Fibroblast of skin of right biceps (primary cell): ENCODE measurements at regions not wholly inside any gene's neighbourhood (a gene's known extent, or its start where the extent isn't known, plus 50 kb on each side); places are given as distances from the start of the nearest gene placed in this dataset.
A peak's percentile ranks its signal among the peaks of the same experiment; 100 is the strongest.

Experiments
- DNase-seq: peaks from one replicate; pipeline ENCODE4 v3.0.0-alpha.2; 2013

DNA sequence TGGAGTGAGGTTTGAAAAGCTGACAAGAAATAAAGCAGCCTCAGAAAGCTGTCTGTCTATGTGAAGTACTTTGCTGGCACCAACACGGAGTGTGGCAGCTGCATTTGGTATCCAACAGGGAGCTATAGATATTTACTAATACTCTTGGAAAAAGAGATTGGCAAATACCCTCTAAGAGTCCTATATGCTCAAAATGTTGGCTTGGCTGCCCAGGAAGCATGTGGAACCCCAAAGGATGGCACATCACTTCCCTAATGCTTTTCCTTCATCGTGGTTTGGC, 398.3 kb downstream of the TLE4 start:
- DNase-seq, result no peak

DNA sequence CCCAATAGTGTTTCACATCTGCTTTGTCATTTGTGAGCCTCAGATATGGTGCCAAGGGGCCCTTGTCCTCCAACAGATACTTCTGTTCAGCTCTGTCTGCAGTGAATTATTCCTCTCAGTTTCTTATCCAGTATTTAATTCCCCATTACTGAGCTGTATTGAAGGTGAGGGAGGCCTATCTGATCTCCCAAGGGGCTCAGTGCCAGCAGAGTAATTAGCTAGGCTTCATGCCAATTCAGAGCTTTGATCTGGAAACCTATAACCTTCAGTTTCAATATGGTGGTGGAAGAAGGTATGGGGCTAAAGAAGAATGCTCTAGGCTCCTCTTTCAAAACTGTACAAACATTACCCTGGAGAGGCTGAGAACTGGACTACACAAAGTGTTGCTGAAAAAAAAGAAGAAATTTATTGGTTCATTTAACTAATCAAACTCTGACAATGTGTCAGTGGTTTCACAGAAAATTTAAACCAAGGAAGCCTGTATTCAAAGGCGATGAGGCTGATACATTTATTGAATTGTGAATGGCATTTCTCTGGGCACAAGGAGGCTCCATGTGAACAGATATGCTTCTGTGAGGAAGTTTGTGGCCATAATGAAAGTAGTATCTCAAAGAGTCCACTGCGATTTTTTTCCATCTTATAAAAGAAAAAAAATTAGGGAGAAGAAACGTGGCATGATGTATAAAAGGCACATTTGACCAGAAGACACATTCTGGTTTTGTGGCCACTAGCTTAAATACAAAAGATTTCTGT, 397.8 kb downstream of the TLE4 start:
- no peak for DNase-seq

- no peak for DNase-seq
These were observed 396.8 kb downstream of the TLE4 start for GRCh38 chr9:79968533-79968932.

DNA sequence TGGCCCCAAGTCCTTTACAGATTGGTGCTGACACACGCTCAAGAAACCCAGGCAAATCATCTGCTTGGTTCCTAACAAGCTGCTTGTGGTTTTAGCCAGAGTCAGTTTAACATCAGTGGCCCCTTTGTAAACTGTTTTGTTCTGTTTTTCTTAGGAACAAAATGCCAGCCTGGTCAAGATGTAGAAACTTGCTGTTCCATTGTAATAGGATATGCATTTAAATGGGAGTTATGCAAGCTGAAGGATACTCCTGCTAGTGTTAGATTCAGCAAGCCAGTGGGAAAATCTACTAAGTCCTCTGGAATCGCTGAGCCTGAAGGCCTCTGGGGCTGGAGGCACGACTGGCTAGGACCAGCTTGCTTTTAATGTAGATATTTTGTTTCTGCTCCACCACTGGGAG, 391.1 kb downstream of the TLE4 start:
- no peak for DNase-seq

GRCh38 chr9:79962150-79962549, 390.4 kb downstream of the TLE4 start:
- no peak for DNase-seq

DNA sequence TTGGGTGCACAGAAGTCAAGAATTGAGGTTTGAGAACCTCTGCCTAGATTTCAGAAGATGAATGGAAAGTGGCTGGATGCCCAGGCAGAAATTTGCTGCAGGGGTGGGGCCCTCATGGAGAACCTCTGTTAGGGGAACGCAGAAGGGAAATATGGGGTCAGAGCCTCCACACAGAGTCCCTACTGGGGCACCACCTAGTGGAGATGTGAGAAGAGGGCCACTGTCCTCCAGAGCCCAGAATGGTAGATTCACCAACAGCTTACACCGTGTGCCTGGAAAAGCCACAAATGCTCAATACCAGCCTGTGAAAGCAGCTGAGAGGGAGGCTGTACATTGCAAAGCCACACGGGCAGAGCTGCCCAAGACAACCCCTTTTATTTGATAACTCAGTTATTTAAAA, 383.5 kb downstream of the TLE4 start:
- DNase-seq, result no peak

GRCh38 chr9:79953908-79954307, 382.1 kb downstream of the TLE4 start:
- DNase-seq, result no peak

GRCh38 chr9:79952401-79952800, 380.6 kb downstream of the TLE4 start:
- peak; percentile 52 for DNase-seq

- no peak for DNase-seq
These were observed 374.9 kb downstream of the TLE4 start for GRCh38 chr9:79946712-79947111.

GRCh38 chr9:79945495-79945894, 373.7 kb downstream of the TLE4 start:
- no peak for DNase-seq

- no peak for DNase-seq
These were observed 373.3 kb downstream of the TLE4 start for GRCh38 chr9:79945016-79945415.

DNA sequence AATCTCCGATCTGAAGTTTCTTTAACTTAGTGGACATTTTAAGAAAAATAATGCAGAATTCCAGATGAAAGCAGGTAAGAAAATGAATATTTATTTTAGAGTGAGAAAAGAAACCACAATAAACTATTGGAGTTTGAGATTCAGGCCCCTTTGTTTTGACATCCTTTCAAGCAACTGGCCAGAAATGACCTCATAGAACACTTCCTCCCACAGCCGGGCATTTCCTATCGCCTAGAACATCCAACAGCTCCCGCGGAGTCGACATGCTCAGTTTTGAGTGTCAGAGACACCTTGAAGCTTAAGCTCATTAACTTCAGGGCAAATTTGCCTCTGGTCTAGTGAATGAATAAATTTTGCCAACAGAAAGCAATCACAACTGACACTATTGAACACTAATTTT, 369.2 kb downstream of the TLE4 start:
- DNase-seq, result no peak

DNA sequence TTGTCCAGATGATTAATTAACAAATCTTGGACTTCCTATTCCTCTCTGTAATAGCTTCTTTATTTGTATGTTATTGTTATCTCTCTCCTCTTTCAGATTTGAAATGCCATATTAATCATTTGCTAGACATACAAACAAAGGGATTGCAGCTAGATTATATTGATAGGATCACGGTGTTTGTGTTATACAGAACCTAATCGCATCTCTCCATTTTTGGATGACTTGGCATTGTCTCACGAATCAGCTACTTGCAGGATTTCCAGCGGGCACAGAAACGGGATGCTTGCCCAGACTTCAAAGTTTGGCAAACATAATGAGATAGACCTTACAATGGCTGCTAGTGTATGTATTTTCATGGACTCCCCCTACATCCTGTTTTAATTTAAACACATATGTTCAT, 368.1 kb downstream of the TLE4 start:
- no peak for DNase-seq

DNA sequence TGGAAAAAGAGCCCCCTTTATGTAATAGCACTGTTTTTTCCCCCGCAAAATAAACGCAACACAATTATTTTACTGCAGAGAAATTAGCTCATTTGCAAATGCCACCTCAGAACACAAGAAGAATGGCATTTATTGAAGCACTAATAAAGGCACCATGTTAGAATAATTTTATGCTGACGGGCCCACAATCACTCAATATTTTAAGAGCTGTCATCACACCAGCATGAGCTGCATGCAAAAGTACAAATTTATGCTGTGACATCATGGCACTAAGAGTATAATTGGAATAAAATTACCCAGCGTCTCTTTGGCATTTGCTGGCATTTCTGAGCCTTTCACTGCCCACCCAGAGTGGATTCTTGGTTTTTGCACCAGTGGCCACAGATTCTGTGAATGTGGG, 364.6 kb downstream of the TLE4 start:
- DNase-seq, result no peak

GRCh38 chr9:79929285-79929684, 357.5 kb downstream of the TLE4 start:
- no peak for DNase-seq

- DNase-seq, result no peak
These were observed 357.0 kb downstream of the TLE4 start for GRCh38 chr9:79928661-79929223.

DNA sequence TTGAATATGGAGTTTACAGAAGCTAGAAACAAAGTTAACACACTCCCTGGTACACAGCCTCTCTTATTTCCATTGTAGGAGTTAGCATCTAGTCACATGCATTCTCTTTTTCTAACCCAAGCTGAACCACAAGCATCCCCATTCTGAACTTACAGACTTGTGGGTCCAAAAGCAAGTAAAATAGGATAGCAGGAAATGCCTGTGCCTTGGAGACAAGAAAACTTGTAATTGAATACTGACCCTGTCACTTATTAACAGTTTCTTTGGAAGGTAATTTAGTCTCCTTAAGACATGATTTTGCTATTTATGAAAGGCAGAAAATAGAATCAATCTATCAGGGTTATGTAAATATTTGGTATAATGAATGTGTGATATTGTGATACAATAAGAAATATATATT, 353.6 kb downstream of the TLE4 start:
- DNase-seq, result no peak

GRCh38 chr9:79924836-79925235, 353.1 kb downstream of the TLE4 start:
- DNase-seq, result no peak

DNA sequence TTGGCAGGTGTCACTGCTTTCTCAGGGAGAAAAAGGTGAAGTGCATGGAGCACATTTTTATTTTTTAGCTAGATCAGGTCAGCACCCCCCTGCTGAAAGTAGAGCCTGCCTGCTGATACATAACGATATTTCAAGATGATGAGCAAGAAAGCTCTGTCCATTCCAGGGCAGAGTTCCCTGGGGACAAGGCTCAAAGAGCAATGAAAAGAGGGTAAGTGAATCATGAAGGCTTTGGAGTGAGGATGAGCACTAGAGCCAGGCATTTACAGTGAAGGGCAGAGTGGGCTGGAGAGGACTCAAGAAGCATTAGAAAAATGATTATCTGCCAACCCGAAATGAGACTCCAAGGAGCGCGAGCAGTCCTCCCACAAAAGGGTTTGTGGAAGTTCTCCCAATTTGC, 345.7 kb downstream of the TLE4 start:
- peak; percentile 34 for DNase-seq

- DNase-seq, result no peak
These were observed 342.1 kb downstream of the TLE4 start for GRCh38 chr9:79913867-79914266.

DNA sequence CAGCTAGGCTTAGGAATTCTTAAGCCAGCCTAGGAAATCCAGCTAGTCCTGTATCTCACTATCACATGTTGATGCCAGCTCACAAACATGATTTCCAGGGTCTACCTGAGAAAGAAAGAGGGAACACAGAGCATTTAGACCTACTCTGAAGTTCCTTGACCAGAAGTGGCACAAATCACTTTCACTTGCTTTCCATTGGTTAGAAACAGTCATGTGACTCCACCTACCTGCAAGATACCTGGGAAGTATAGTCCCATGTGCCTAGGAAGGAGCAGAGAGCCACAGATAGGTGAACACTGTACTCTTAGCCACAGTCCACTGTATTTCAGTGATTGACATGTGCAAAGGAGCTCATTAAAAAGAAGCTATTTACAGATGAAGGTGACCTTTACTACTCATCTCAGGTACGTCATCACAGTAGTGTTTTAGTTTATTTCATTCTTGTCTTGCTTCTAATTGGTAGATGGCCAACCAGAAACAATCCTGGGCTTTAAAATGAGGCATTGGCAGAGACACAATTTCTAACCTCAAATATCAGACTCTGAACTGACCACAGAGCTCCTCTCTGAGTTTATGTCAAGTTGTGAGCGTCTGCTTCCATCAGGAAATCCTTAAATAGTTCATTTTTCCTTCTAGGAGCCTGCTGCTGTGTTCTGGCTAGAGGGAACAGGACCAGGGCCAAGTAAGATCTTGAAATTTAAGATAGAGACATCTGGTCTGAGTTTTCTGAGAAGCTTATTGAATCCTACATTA, 340.7 kb downstream of the TLE4 start:
- peak; percentile 22 for DNase-seq

GRCh38 chr9:79911724-79912123, 340.0 kb downstream of the TLE4 start:
- DNase-seq, result no peak

- no peak for DNase-seq
These were observed 331.2 kb downstream of the TLE4 start for GRCh38 chr9:79902825-79903600.

GRCh38 chr9:79900754-79901153, 329.0 kb downstream of the TLE4 start:
- DNase-seq, result no peak
